ENCODE measurements at regions not wholly inside any gene's neighbourhood (a gene's known extent, or its start where the extent isn't known, plus 50 kb on each side); places are given as distances from the start of the nearest gene placed in this dataset.

DNA sequence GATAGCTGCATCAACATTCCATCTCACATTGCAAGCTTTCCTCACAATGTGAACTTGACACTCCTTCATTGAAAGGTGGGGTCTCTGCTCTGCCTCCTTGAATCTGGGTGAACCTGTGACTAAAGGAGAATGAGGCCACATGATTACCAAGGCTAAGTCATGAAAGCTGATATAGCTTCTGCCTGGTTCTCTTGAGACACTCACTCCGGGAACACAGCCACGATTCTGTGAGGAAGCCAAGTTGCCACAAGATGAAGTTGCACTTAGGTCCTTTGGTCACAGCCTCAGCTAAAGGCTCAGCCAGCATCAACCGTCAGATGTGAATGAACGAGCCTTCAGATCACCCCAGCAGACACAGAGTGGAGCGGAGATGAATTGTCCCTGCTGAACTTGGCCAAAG, 94.7 kb upstream of the FAM136A start:
- TF ChIP-seq, protein P1, sequence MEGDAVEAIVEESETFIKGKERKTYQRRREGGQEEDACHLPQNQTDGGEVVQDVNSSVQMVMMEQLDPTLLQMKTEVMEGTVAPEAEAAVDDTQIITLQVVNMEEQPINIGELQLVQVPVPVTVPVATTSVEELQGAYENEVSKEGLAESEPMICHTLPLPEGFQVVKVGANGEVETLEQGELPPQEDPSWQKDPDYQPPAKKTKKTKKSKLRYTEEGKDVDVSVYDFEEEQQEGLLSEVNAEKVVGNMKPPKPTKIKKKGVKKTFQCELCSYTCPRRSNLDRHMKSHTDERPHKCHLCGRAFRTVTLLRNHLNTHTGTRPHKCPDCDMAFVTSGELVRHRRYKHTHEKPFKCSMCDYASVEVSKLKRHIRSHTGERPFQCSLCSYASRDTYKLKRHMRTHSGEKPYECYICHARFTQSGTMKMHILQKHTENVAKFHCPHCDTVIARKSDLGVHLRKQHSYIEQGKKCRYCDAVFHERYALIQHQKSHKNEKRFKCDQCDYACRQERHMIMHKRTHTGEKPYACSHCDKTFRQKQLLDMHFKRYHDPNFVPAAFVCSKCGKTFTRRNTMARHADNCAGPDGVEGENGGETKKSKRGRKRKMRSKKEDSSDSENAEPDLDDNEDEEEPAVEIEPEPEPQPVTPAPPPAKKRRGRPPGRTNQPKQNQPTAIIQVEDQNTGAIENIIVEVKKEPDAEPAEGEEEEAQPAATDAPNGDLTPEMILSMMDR (conservative IDR thresholded peaks at IDR 0.05; ENCODE audit: low read depth, low read length), result no peak
- no peak for TF ChIP-seq EZH2 (IDR thresholded peaks at IDR 0.05; ENCODE audit: low read length, unreplicated experiment)

All from PC-3 (cell line).